ENCODE measurements at regions not wholly inside any gene's neighbourhood (a gene's known extent, or its start where the extent isn't known, plus 50 kb on each side); places are given as distances from the start of the nearest gene placed in this dataset.

DNA sequence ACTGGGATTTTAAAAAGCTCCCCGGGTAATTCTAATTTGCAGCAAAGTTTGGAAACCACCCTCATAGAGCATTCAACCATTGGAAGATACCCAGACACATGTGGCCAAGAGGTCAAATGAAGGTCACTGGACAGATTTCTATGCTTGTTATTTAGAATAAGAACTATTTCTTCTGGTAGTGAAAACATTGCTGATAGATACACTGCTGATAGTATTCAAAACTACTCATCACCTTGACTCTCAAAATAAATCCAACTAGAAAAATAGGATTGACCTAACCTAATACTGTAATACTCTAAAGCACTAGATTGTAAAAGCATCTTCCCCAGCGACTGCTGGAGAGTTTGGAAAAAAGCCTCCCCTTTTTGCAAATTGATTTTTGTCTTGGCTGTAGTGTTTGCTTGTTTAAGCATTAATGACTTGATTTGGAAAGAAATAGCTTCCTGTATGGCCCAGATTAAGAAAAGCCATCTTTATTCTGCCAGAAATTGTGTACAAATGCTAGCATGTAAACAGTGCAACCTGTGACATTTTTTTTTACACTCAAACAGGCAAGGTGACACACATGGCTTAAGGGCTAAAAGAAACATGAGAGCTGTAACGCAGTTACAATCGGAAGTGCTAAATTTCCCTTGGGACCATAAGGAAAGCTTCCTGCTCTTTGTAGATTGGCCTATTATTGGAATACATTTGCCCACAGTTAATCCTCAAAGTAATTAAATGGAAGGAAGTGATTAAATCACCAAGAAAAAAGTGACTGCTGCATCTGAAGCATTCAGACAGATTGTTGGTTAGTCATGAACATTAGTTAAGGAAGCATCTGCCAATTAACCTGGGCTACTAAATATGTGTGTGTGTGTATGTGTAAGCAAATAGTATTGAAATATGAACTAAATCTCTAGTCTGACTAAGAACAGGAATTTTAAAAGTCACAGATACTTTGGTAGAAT, 356.5 kb upstream of the ATP2B1 start:
- Mint-ChIP-seq H3K4me1 (ENCODE audit: low read depth, unreplicated experiment) (no peaks in the 10 kb centered on the region), H3K27ac (ENCODE audit: unreplicated experiment) (no peak overlapping the region), H3K9me3 (ENCODE audit: low read depth, unreplicated experiment) (no peaks in the 10 kb centered on the region), H3K36me3 (ENCODE audit: insufficient read depth, unreplicated experiment) (no peaks in the 10 kb centered on the region), H3K4me3 (ENCODE audit: low read depth, unreplicated experiment) (no peak overlapping the region), H3K27me3 (ENCODE audit: unreplicated experiment) (no peaks in the 10 kb centered on the region)
- CTCF ChIA-PET: no interaction called here
- BruUV-seq (replicated peaks): no TSS peak
- TF ChIP-seq, protein P1, sequence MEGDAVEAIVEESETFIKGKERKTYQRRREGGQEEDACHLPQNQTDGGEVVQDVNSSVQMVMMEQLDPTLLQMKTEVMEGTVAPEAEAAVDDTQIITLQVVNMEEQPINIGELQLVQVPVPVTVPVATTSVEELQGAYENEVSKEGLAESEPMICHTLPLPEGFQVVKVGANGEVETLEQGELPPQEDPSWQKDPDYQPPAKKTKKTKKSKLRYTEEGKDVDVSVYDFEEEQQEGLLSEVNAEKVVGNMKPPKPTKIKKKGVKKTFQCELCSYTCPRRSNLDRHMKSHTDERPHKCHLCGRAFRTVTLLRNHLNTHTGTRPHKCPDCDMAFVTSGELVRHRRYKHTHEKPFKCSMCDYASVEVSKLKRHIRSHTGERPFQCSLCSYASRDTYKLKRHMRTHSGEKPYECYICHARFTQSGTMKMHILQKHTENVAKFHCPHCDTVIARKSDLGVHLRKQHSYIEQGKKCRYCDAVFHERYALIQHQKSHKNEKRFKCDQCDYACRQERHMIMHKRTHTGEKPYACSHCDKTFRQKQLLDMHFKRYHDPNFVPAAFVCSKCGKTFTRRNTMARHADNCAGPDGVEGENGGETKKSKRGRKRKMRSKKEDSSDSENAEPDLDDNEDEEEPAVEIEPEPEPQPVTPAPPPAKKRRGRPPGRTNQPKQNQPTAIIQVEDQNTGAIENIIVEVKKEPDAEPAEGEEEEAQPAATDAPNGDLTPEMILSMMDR (IDR thresholded peaks at IDR 0.05; ENCODE audit: unreplicated experiment): no peak
- no peak for DNase-seq
- intact Hi-C loops (cut with micrococcal nuclease; ENCODE audit: unreplicated experiment): no loop called here

DNA sequence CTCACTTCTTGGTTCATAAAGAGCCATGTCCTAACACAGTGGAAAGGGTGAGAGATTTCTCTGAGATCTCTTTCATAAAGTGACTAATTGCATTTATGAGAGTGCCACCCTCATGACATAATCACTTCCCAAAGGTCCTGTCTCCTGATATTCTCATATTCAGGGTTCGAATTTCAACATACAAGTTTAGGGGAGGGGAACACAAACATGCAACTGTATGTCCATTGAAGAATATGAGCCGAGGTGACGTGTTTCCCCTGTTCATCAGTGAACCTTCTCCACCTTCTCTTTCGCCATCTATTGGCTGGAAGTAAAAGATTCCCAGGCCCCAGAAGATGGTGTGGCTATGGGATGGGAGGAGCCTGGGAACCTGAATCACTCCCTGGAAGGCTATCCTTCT, 354.2 kb upstream of the ATP2B1 start:
- no TSS peak for BruUV-seq (replicated peaks)
- no peaks in the 10 kb centered on the region for H3K27me3 Mint-ChIP-seq (ENCODE audit: unreplicated experiment)
- no peaks in the 10 kb centered on the region for H3K9me3 Mint-ChIP-seq (ENCODE audit: low read depth, unreplicated experiment)
- no peaks in the 10 kb centered on the region for H3K36me3 Mint-ChIP-seq (ENCODE audit: insufficient read depth, unreplicated experiment)
- DNase-seq: no peak
- TF ChIP-seq, protein P1 (IDR thresholded peaks at IDR 0.05; ENCODE audit: unreplicated experiment): no peak
- no peaks in the 10 kb centered on the region for H3K4me1 Mint-ChIP-seq (ENCODE audit: low read depth, unreplicated experiment)
- no peak overlapping the region for H3K4me3 Mint-ChIP-seq (ENCODE audit: low read depth, unreplicated experiment)
- H3K27ac Mint-ChIP-seq (ENCODE audit: unreplicated experiment): no peak overlapping the region
- CTCF ChIA-PET: no interaction called here
- intact Hi-C loops (cut with micrococcal nuclease; ENCODE audit: unreplicated experiment): no loop called here

DNA sequence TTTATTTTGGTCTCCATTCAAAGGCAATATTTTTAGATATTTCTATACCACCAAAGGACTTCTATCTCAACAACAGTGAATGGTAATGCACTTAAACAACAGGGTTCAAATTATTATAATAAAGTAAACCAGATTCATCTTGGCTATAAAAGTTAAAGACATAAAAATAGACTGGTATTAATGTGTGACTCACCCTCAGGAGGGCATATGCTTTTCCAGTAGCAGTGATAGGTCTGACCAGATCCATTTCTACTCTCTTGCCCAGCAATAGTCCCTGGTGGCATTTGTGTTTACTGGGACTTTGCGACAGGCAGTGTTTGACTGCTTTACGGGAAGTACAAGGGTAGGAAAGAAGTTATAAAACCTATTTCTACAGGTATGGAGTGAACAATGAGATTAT, 353.2 kb upstream of the ATP2B1 start:
- no peaks in the 10 kb centered on the region for H3K4me1 Mint-ChIP-seq (ENCODE audit: low read depth, unreplicated experiment)
- no peaks in the 10 kb centered on the region for H3K9me3 Mint-ChIP-seq (ENCODE audit: low read depth, unreplicated experiment)
- no TSS peak for BruUV-seq (replicated peaks)
- intact Hi-C loops (cut with micrococcal nuclease; ENCODE audit: unreplicated experiment): no loop called here
- no peaks in the 10 kb centered on the region for H3K36me3 Mint-ChIP-seq (ENCODE audit: insufficient read depth, unreplicated experiment)
- no peaks in the 10 kb centered on the region for H3K27me3 Mint-ChIP-seq (ENCODE audit: unreplicated experiment)
- CTCF ChIA-PET: no interaction called here
- no peak overlapping the region for H3K27ac Mint-ChIP-seq (ENCODE audit: unreplicated experiment)
- no peak for DNase-seq
- H3K4me3 Mint-ChIP-seq (ENCODE audit: low read depth, unreplicated experiment): no peak overlapping the region
- TF ChIP-seq, protein P1 (IDR thresholded peaks at IDR 0.05; ENCODE audit: unreplicated experiment): no peak

DNA sequence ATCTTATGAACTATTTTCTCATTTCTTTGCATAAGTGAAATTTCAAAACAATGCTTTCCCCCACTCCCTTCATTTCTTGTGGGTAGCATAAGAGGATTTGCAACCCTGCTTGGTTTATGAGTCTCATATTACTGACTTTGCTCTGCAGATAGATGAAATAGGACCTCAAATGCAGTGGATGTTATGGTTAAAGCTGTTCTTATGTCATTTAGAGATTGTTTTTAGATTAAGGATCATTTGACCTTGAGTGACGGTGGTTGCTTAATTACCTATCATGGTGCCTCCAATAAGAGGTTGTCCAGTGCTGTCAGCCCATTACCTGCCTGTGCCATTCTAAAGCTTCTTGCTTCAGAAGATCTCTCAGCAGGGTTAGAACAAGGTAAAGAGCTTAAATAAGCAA, 351.4 kb upstream of the ATP2B1 start:
- intact Hi-C loops (cut with micrococcal nuclease; ENCODE audit: unreplicated experiment): no loop called here
- H3K4me3 Mint-ChIP-seq (ENCODE audit: low read depth, unreplicated experiment): no peak overlapping the region

More for the DNA sequence above, 351.4 kb upstream of the ATP2B1 start:
- BruUV-seq (replicated peaks): no TSS peak
- CTCF ChIA-PET: interaction anchor here (0.5 kb wide), 1 partner anchor 28 kb away, joined by 3 read pairs; no protein-coding TSS in a partner anchor
- Mint-ChIP-seq H3K27me3 (ENCODE audit: unreplicated experiment) (no peaks in the 10 kb centered on the region), H3K4me1 (ENCODE audit: low read depth, unreplicated experiment) (no peaks in the 10 kb centered on the region), H3K36me3 (ENCODE audit: insufficient read depth, unreplicated experiment) (no peaks in the 10 kb centered on the region), H3K9me3 (ENCODE audit: low read depth, unreplicated experiment) (no peaks in the 10 kb centered on the region), H3K27ac (ENCODE audit: unreplicated experiment) (no peak overlapping the region)
- TF ChIP-seq, protein P1 (IDR thresholded peaks at IDR 0.05; ENCODE audit: unreplicated experiment): no peak
- no peak for DNase-seq
